ENCODE measurements at regions not wholly inside any gene's neighbourhood (a gene's known extent, or its start where the extent isn't known, plus 50 kb on each side); places are given as distances from the start of the nearest gene placed in this dataset.

- TF ChIP-seq YY1 (IDR thresholded peaks at IDR 0.05; ENCODE audit: insufficient read depth, insufficient read length) (no peak), ZNF274 (IDR thresholded peaks at IDR 0.05; ENCODE audit: low read depth, low read length) (no peak)
These were observed 147.2 kb downstream of the ASB1 start for GRCh38 chr2:238573916-238574315.

All from NT2/D1 (cell line).